ENCODE measurements at regions not wholly inside any gene's neighbourhood (a gene's known extent, or its start where the extent isn't known, plus 50 kb on each side); places are given as distances from the start of the nearest gene placed in this dataset.
"Not testable (repeated sequence)": the region's sequence is repeated elsewhere in the genome, so short reads cannot be mapped to it uniquely, and the experiment has no call there.

GRCh38 chr7:106560482-106560881, 100.5 kb downstream of the CCDC71L start:
- Histone ChIP-seq H3K4me3 (ENCODE audit: low read length) (no peak overlapping the region), H3K4me1 (ENCODE audit: insufficient read depth, low read length) (no peaks in the 10 kb centered on the region), H3K27me3 (ENCODE audit: insufficient read depth, low read length) (no peaks in the 10 kb centered on the region), H3K9me3 (ENCODE audit: low read depth, low read length) (no peaks in the 10 kb centered on the region)

DNA sequence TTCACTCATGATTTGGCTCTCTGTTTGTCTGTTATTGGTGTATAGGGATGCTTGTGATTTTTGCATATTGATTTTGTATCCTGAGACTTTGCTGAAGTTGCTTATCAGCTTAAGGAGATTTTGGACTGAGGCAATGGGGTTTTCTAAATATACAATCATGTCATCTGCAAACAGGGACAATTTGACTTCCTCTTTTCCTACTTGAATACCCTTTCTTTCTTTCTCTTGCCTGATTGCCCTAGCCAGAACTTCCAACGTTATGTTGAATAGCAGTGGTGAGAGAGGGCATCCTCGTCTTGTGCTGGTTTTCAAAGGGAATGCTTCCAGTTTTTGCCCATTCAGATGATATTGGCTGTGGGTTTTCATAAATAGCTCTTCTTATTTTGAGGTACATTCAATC, 104.7 kb downstream of the CCDC71L start:
- H3K9me3 ChIP-seq (ENCODE audit: low read depth, low read length); H3K4me3 ChIP-seq (ENCODE audit: low read length); H3K27me3 ChIP-seq (ENCODE audit: insufficient read depth, low read length): not testable (repeated sequence)
- peaks cover 21% of the 10 kb centered on the region for H3K4me1 ChIP-seq (ENCODE audit: insufficient read depth, low read length)

- not testable (repeated sequence) for H3K9me3 ChIP-seq (ENCODE audit: low read depth, low read length); H3K27me3 ChIP-seq (ENCODE audit: insufficient read depth, low read length); H3K4me3 ChIP-seq (ENCODE audit: low read length)
- peaks cover 21% of the 10 kb centered on the region for H3K4me1 ChIP-seq (ENCODE audit: insufficient read depth, low read length)
Observed at GRCh38 chr7:106554623-106555022, 106.3 kb downstream of the CCDC71L start.

DNA sequence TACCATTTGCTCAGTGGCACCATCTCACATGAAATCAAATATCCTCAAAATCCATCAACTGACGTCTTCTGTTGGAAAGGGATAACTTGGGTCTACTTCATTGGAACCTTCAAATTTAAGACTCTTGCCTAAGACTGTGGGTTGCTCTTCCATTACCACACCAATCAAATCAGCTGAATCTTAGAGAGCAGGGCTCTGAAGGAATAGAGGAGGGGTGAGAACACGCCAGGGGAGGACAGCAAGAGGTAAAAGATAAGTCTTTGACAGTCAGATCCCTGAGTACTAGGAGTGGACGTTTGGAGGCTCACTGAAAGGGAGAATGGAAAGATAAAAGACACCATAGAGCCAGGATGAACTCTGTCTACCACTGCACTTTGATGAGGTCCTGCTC, 107.5 kb downstream of the CCDC71L start:
- Histone ChIP-seq H3K4me1 (ENCODE audit: insufficient read depth, low read length) (peaks cover 21% of the 10 kb centered on the region), H3K9me3 (ENCODE audit: low read depth, low read length) (no peaks in the 10 kb centered on the region), H3K27me3 (ENCODE audit: insufficient read depth, low read length) (no peaks in the 10 kb centered on the region), H3K4me3 (ENCODE audit: low read length) (no peak overlapping the region)

DNA sequence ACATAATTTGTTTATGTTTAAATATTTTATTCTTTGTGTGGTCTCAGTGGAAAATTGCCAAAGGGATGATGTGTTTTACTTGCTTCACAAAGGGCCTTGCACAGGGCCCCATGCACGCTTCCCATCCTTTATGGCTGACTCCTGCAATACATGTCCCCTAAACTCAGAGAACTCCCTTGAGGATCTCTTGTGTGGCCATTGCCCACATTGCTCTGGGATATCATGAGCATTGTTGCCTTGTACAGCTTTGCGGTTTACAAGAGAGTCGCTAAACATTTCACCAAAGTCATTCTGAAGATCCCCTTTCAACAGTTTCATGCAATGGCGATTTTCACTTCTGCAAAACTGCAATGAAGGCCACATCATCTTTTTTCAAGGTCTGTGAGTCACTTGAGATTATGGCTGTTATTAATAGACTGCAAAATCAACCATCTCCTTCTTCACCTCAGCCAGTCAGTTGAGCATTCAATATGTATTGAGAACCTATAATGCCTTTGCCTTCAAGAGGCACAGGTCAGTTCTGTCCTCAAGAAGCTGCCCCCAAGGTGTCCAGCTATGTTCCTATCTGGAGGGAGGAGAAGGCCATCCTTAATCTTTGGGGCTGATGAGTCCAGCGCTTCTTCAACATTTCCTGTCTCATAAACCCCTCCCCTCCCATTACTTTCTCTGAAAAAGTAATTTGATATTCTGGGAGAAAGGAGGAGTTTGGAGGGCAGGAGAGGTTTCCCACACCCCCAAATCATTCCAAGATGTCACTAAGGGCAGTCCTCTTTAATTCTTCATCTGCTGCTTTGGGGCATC, 108.1 kb downstream of the CCDC71L start:
- peaks cover 21% of the 10 kb centered on the region for H3K4me1 ChIP-seq (ENCODE audit: insufficient read depth, low read length)
- H3K27me3 ChIP-seq (ENCODE audit: insufficient read depth, low read length) = no peaks in the 10 kb centered on the region
- H3K4me3 ChIP-seq (ENCODE audit: low read length) = no peak overlapping the region
- no peaks in the 10 kb centered on the region for H3K9me3 ChIP-seq (ENCODE audit: low read depth, low read length)

- Histone ChIP-seq H3K9me3 (ENCODE audit: low read depth, low read length) (no peaks in the 10 kb centered on the region), H3K4me1 (ENCODE audit: insufficient read depth, low read length) (peaks cover 21% of the 10 kb centered on the region), H3K27me3 (ENCODE audit: insufficient read depth, low read length) (no peaks in the 10 kb centered on the region), H3K4me3 (ENCODE audit: low read length) (no peak overlapping the region)
Observed at GRCh38 chr7:106551936-106552335, 109.0 kb downstream of the CCDC71L start.

DNA sequence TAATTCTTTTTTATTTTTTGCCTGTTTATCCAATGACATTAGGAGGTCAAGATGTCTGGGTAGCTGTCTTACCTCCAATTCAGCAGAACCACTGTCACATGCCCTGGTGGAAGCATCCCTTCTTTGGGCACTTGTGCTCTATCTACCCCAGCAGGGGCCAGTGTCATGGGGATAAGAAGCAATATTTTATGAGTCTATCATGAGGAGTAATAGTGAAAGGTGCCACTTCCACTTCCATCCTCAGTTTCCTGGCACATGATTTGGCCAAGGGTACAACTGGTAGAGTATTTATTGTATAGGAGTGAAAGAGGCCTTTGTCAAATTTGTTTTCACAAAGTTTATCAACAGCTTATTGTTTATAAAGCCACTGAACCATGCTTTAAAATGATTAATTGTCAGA, 112.5 kb downstream of the CCDC71L start:
- no peaks in the 10 kb centered on the region for H3K9me3 ChIP-seq (ENCODE audit: low read depth, low read length)
- H3K4me3 ChIP-seq (ENCODE audit: low read length) = no peak overlapping the region
- H3K27me3 ChIP-seq (ENCODE audit: insufficient read depth, low read length) = no peaks in the 10 kb centered on the region
- H3K4me1 ChIP-seq (ENCODE audit: insufficient read depth, low read length) = peaks cover 18% of the 10 kb centered on the region

DNA sequence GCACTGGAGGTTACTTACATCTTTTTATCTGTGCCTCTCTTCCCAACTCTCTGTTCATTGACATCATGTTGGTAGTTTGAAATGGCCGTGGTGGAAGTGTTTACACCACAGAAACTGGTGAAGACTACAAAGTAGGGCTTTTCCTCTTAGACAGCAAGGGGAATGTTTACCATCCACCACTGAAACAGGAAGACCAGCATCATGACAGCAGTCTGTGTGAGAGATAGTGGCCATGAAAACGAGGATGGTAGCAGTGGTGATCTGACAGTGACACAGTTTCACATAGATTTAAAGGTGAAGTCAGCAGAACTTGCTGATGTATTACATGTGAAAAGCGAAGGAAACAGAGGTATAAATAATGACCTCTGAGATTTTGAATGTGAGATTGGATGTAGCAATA, 115.7 kb downstream of the CCDC71L start:
- Histone ChIP-seq H3K4me3 (ENCODE audit: low read length) (no peak overlapping the region), H3K9me3 (ENCODE audit: low read depth, low read length) (no peaks in the 10 kb centered on the region), H3K27me3 (ENCODE audit: insufficient read depth, low read length) (no peaks in the 10 kb centered on the region), H3K4me1 (ENCODE audit: insufficient read depth, low read length) (peaks cover 5% of the 10 kb centered on the region)

DNA sequence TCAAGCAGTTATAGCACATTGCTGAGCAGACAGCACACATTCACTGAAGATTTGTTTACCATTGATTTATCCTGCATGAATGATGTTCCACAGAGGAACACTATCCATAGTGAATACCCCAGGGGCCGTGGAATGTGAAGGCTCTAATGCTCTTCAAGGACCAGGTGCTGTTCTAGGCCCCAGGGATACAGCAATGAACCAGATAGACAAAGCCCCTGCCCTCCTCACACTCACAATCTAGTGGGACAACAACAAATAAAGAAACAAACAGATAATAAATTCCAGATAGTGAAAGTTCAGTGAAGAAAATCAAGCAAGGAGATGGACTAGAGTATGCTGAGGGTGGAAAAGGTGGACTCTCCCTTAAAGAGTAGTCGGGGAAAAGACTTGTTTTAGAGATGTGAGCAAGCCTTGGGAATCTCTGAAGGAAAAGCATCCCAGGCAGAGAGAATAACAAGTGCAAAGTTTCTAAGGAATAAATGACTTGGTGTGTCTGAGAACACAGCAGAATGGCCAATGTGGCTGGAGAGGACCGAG, 117.7 kb downstream of the CCDC71L start:
- Histone ChIP-seq H3K4me3 (ENCODE audit: low read length) (no peak overlapping the region), H3K9me3 (ENCODE audit: low read depth, low read length) (no peaks in the 10 kb centered on the region), H3K4me1 (ENCODE audit: insufficient read depth, low read length) (peaks cover 5% of the 10 kb centered on the region), H3K27me3 (ENCODE audit: insufficient read depth, low read length) (no peaks in the 10 kb centered on the region)

DNA sequence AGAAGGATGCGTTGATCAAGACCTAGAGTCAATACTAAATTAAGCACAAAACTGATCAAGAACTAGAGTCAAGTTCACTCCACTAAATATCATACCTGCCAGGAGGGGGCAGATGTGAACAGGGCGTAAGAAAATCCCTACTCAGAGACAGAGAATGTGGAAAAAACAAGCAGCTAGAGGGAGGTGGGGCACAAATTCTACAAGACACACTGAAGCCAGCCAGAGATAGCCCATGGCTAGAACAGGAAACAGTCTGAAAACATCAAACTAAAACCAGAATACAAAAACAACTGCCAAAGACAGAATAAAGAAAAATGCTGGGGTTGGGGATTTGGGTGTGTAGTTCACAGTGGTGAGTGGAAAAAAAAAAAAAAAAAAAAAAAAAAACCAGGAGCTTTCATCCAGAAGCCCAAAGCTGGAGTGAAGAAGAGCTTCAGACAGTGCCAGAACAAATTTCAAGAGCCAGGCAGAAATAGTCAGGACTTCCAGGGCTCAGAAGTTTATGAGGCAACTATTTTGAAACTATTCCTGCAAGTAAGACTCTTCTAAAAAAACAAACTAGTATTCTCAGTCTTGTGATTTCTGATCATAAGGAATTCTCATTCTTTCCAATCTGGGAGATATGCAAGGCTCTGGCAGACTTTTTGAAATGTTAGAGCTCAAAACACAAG, 118.3 kb downstream of the CCDC71L start:
- peaks cover 5% of the 10 kb centered on the region for H3K4me1 ChIP-seq (ENCODE audit: insufficient read depth, low read length)
- no peak overlapping the region for H3K4me3 ChIP-seq (ENCODE audit: low read length)
- H3K9me3 ChIP-seq (ENCODE audit: low read depth, low read length) = no peaks in the 10 kb centered on the region
- no peaks in the 10 kb centered on the region for H3K27me3 ChIP-seq (ENCODE audit: insufficient read depth, low read length)

DNA sequence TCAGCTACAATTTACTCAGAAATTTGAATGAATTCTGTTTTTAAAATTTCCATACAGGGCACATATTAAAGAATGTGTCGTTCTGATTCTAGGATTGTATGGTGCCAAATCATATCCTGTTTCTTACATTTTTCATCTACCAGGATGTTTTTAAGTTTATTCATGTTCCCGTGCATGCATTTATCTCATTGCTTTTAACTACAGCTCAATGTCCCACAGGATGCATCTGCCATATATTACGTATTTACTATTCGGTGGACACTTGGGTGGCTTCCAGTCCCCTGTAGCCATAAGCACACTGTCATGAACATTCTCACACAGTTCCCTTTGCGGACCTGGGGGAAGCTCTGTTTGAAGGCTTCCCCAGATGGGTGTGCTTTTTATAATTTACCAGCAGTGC, 122.3 kb downstream of the CCDC71L start:
- peaks cover 5% of the 10 kb centered on the region for H3K4me1 ChIP-seq (ENCODE audit: insufficient read depth, low read length)
- H3K27me3 ChIP-seq (ENCODE audit: insufficient read depth, low read length) = no peaks in the 10 kb centered on the region
- no peaks in the 10 kb centered on the region for H3K9me3 ChIP-seq (ENCODE audit: low read depth, low read length)
- H3K4me3 ChIP-seq (ENCODE audit: low read length) = no peak overlapping the region

DNA sequence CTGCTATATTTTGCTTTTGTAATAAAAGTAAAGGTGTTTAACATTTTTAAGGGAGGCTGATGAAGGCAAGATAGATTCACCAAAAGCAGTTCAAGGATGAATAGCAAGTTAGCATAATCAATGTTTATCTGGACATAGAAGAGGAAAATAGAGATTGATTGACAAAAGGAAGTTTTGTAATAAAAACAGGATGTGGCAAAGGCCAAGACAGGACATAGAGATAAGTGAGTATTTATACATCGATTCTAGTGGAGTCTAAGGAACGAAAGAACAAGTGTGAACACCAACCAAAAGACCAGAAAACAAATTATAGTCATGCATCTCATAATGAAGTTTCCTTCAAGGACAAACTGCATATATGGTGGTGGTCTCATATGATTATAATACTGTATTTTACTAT, 123.8 kb downstream of the CCDC71L start:
- Histone ChIP-seq H3K27me3 (ENCODE audit: insufficient read depth, low read length) (no peaks in the 10 kb centered on the region), H3K4me3 (ENCODE audit: low read length) (no peak overlapping the region), H3K4me1 (ENCODE audit: insufficient read depth, low read length) (no peaks in the 10 kb centered on the region), H3K9me3 (ENCODE audit: low read depth, low read length) (no peaks in the 10 kb centered on the region)

- H3K27me3 ChIP-seq (ENCODE audit: insufficient read depth, low read length) = no peaks in the 10 kb centered on the region
- H3K4me1 ChIP-seq (ENCODE audit: insufficient read depth, low read length) = no peaks in the 10 kb centered on the region
- no peaks in the 10 kb centered on the region for H3K9me3 ChIP-seq (ENCODE audit: low read depth, low read length)
- no peak overlapping the region for H3K4me3 ChIP-seq (ENCODE audit: low read length)
Observed at GRCh38 chr7:106536079-106536478, 124.9 kb downstream of the CCDC71L start.

DNA sequence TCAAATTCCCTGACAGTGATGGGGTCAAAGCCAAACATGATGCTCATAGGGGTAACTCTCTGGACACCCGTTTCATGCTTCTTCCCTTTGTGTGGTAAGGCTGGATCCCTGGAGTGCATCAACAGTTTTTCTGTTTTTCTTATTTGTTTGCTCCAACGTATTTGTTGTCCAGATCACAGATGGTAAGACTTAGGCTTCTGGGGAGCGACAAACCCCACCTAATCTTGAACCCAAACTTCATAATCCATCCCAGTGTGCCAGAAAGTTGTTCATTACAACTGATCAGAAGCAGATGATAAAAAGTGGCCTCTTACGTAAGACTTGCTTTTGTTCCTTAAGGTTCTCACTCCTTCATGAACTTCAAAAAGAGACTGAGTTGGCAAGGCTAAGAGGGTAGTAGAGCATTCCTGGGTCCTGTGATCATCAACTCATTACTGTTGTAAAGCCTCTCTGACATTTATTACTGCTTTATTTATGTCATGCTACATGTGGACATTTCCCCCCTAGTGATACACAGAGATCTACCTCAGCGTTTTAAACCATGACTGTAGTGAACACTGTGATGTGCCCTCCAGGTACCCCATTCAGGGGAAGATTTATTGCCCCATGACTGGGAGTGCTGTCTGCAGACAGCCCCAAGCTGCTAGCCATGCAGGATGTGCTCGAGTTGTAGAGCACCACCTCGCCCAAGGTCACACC, 125.6 kb downstream of the CCDC71L start:
- Histone ChIP-seq H3K9me3 (ENCODE audit: low read depth, low read length) (no peaks in the 10 kb centered on the region), H3K4me3 (ENCODE audit: low read length) (no peak overlapping the region), H3K27me3 (ENCODE audit: insufficient read depth, low read length) (no peaks in the 10 kb centered on the region), H3K4me1 (ENCODE audit: insufficient read depth, low read length) (no peaks in the 10 kb centered on the region)

GRCh38 chr7:106534271-106534846, 126.6 kb downstream of the CCDC71L start:
- Histone ChIP-seq H3K4me3 (ENCODE audit: low read length) (no peak overlapping the region), H3K4me1 (ENCODE audit: insufficient read depth, low read length) (no peaks in the 10 kb centered on the region), H3K27me3 (ENCODE audit: insufficient read depth, low read length) (no peaks in the 10 kb centered on the region), H3K9me3 (ENCODE audit: low read depth, low read length) (no peaks in the 10 kb centered on the region)
